ENCODE measurements at regions not wholly inside any gene's neighbourhood (a gene's known extent, or its start where the extent isn't known, plus 50 kb on each side); places are given as distances from the start of the nearest gene placed in this dataset.

- Histone ChIP-seq H2BK120ac (ENCODE audit: low read depth, low read length) (no peak overlapping the region), H3K27me3 (ENCODE audit: control insufficient read depth in 1 of 2, insufficient read depth in 1 of 2, low read length in 2 of 2) (no peaks in the 10 kb centered on the region), H3K79me1 (replicated peaks; ENCODE audit: low read length, poor library complexity, severe bottlenecking) (no peaks in the 10 kb centered on the region), H2BK15ac (ENCODE audit: low read depth, poor library complexity, severe bottlenecking) (no peak overlapping the region), H3K4me3 (ENCODE audit: insufficient read depth in 1 of 2, low read depth in 1 of 2, low read length in 2 of 2) (no peak overlapping the region), H4K8ac (ENCODE audit: low read length) (no peak overlapping the region), H3K36me3 (ENCODE audit: control insufficient read depth in 1 of 2, insufficient read depth in 2 of 2, low read depth in 1 of 2, low read length in 2 of 2) (no peaks in the 10 kb centered on the region), H3K18ac (ENCODE audit: low read depth in 1 of 2, low read length in 2 of 2) (no peak overlapping the region), H3K14ac (ENCODE audit: low read length in 2 of 2) (no peak overlapping the region), H2AK5ac (ENCODE audit: low read length, severe bottlenecking) (no peak overlapping the region), H2AFZ (ENCODE audit: low read depth, low read length) (no peak overlapping the region), H3K23ac (ENCODE audit: low read length in 2 of 2) (no peak overlapping the region), H2BK12ac (ENCODE audit: low read length in 2 of 2) (no peak overlapping the region), H2BK5ac (ENCODE audit: low read depth, low read length, poor library complexity, severe bottlenecking) (no peak overlapping the region), H4K91ac (ENCODE audit: low read length) (no peak overlapping the region), H3K9me3 (ENCODE audit: control insufficient read depth, low read length) (no peaks in the 10 kb centered on the region), H3K4me2 (ENCODE audit: low read length, poor library complexity, severe bottlenecking) (no peak overlapping the region), H3K4ac (ENCODE audit: low read depth in 1 of 2, low read length in 2 of 2) (no peak overlapping the region), H3K4me1 (ENCODE audit: control insufficient read depth, insufficient read depth, low read depth, low read length) (no peaks in the 10 kb centered on the region), H3K9ac (ENCODE audit: low read length) (no peak overlapping the region), H3K27ac (ENCODE audit: low read length, poor library complexity, severe bottlenecking) (no peak overlapping the region)
- no peak for DNase-seq
- WGBS = no CpG with 5 or more reads among the region's 2 CpGs
Measured at GRCh38 chr18:72235422-72235821, 308.7 kb downstream of the CBLN2 start.

- Histone ChIP-seq H4K8ac (ENCODE audit: low read length) (no peak overlapping the region), H3K18ac (ENCODE audit: low read depth in 1 of 2, low read length in 2 of 2) (no peak overlapping the region), H3K4me2 (ENCODE audit: low read length, poor library complexity, severe bottlenecking) (no peak overlapping the region), H2BK120ac (ENCODE audit: low read depth, low read length) (no peak overlapping the region), H2AFZ (ENCODE audit: low read depth, low read length) (no peak overlapping the region), H4K91ac (ENCODE audit: low read length) (no peak overlapping the region), H3K4me1 (ENCODE audit: control insufficient read depth, insufficient read depth, low read depth, low read length) (no peaks in the 10 kb centered on the region), H2AK5ac (ENCODE audit: low read length, severe bottlenecking) (no peak overlapping the region), H3K27ac (ENCODE audit: low read length, poor library complexity, severe bottlenecking) (no peak overlapping the region), H3K23ac (ENCODE audit: low read length in 2 of 2) (no peak overlapping the region), H3K9ac (ENCODE audit: low read length) (no peak overlapping the region), H3K79me1 (replicated peaks; ENCODE audit: low read length, poor library complexity, severe bottlenecking) (no peaks in the 10 kb centered on the region), H3K9me3 (ENCODE audit: control insufficient read depth, low read length) (peaks cover 3% of the 10 kb centered on the region), H3K4me3 (ENCODE audit: insufficient read depth in 1 of 2, low read depth in 1 of 2, low read length in 2 of 2) (no peak overlapping the region), H2BK12ac (ENCODE audit: low read length in 2 of 2) (no peak overlapping the region), H2BK15ac (ENCODE audit: low read depth, poor library complexity, severe bottlenecking) (no peak overlapping the region), H3K14ac (ENCODE audit: low read length in 2 of 2) (no peak overlapping the region), H3K36me3 (ENCODE audit: control insufficient read depth in 1 of 2, insufficient read depth in 2 of 2, low read depth in 1 of 2, low read length in 2 of 2) (no peaks in the 10 kb centered on the region), H3K4ac (ENCODE audit: low read depth in 1 of 2, low read length in 2 of 2) (no peak overlapping the region), H2BK5ac (ENCODE audit: low read depth, low read length, poor library complexity, severe bottlenecking) (no peak overlapping the region), H3K27me3 (ENCODE audit: control insufficient read depth in 1 of 2, insufficient read depth in 1 of 2, low read length in 2 of 2) (no peaks in the 10 kb centered on the region)
- no peak for DNase-seq
- WGBS = 62% methylated on average over 4 of the region's 4 CpGs
Measured at GRCh38 chr18:72233106-72233505, 311.0 kb downstream of the CBLN2 start.

GRCh38 chr18:72232644-72233043 is 311.5 kb downstream of the CBLN2 start:
- no peak overlapping the region for H2BK5ac ChIP-seq (ENCODE audit: low read depth, low read length, poor library complexity, severe bottlenecking)
- H3K18ac ChIP-seq (ENCODE audit: low read depth in 1 of 2, low read length in 2 of 2) = no peak overlapping the region
- no peak overlapping the region for H3K9ac ChIP-seq (ENCODE audit: low read length)
- no peaks in the 10 kb centered on the region for H3K79me1 ChIP-seq (replicated peaks; ENCODE audit: low read length, poor library complexity, severe bottlenecking)
- no peak overlapping the region for H4K8ac ChIP-seq (ENCODE audit: low read length)
- H3K4me3 ChIP-seq (ENCODE audit: insufficient read depth in 1 of 2, low read depth in 1 of 2, low read length in 2 of 2) = no peak overlapping the region
- H2BK120ac ChIP-seq (ENCODE audit: low read depth, low read length) = no peak overlapping the region
- H3K4me2 ChIP-seq (ENCODE audit: low read length, poor library complexity, severe bottlenecking) = no peak overlapping the region
- WGBS = 61% methylated on average over 2 of the region's 3 CpGs
- H2BK12ac ChIP-seq (ENCODE audit: low read length in 2 of 2) = no peak overlapping the region
- no peak overlapping the region for H2AK5ac ChIP-seq (ENCODE audit: low read length, severe bottlenecking)
- DNase-seq = no peak
- no peaks in the 10 kb centered on the region for H3K4me1 ChIP-seq (ENCODE audit: control insufficient read depth, insufficient read depth, low read depth, low read length)
- H3K36me3 ChIP-seq (ENCODE audit: control insufficient read depth in 1 of 2, insufficient read depth in 2 of 2, low read depth in 1 of 2, low read length in 2 of 2) = no peaks in the 10 kb centered on the region
- no peak overlapping the region for H2BK15ac ChIP-seq (ENCODE audit: low read depth, poor library complexity, severe bottlenecking)
- peaks cover 3% of the 10 kb centered on the region for H3K9me3 ChIP-seq (ENCODE audit: control insufficient read depth, low read length)
- no peak overlapping the region for H3K27ac ChIP-seq (ENCODE audit: low read length, poor library complexity, severe bottlenecking)
- no peak overlapping the region for H3K14ac ChIP-seq (ENCODE audit: low read length in 2 of 2)
- H3K4ac ChIP-seq (ENCODE audit: low read depth in 1 of 2, low read length in 2 of 2) = no peak overlapping the region
- no peaks in the 10 kb centered on the region for H3K27me3 ChIP-seq (ENCODE audit: control insufficient read depth in 1 of 2, insufficient read depth in 1 of 2, low read length in 2 of 2)
- H4K91ac ChIP-seq (ENCODE audit: low read length) = no peak overlapping the region
- H3K23ac ChIP-seq (ENCODE audit: low read length in 2 of 2) = no peak overlapping the region
- H2AFZ ChIP-seq (ENCODE audit: low read depth, low read length) = no peak overlapping the region

- no peak overlapping the region for H4K8ac ChIP-seq (ENCODE audit: low read length)
Measured at GRCh38 chr18:72225958-72226357, 318.2 kb downstream of the CBLN2 start.

More at GRCh38 chr18:72225958-72226357, 318.2 kb downstream of the CBLN2 start:
- Histone ChIP-seq H3K36me3 (ENCODE audit: control insufficient read depth in 1 of 2, insufficient read depth in 2 of 2, low read depth in 1 of 2, low read length in 2 of 2) (no peaks in the 10 kb centered on the region), H3K18ac (ENCODE audit: low read depth in 1 of 2, low read length in 2 of 2) (no peak overlapping the region), H3K14ac (ENCODE audit: low read length in 2 of 2) (no peak overlapping the region), H3K27ac (ENCODE audit: low read length, poor library complexity, severe bottlenecking) (no peak overlapping the region), H2BK120ac (ENCODE audit: low read depth, low read length) (no peak overlapping the region), H2BK12ac (ENCODE audit: low read length in 2 of 2) (no peak overlapping the region), H3K4me3 (ENCODE audit: insufficient read depth in 1 of 2, low read depth in 1 of 2, low read length in 2 of 2) (no peak overlapping the region), H3K9ac (ENCODE audit: low read length) (no peak overlapping the region), H3K4me1 (ENCODE audit: control insufficient read depth, insufficient read depth, low read depth, low read length) (no peaks in the 10 kb centered on the region), H2BK15ac (ENCODE audit: low read depth, poor library complexity, severe bottlenecking) (no peak overlapping the region), H3K9me3 (ENCODE audit: control insufficient read depth, low read length) (peaks cover 8% of the 10 kb centered on the region), H3K23ac (ENCODE audit: low read length in 2 of 2) (no peak overlapping the region), H3K4ac (ENCODE audit: low read depth in 1 of 2, low read length in 2 of 2) (no peak overlapping the region), H3K79me1 (replicated peaks; ENCODE audit: low read length, poor library complexity, severe bottlenecking) (no peaks in the 10 kb centered on the region), H2AFZ (ENCODE audit: low read depth, low read length) (no peak overlapping the region), H4K91ac (ENCODE audit: low read length) (no peak overlapping the region), H3K4me2 (ENCODE audit: low read length, poor library complexity, severe bottlenecking) (no peak overlapping the region), H2BK5ac (ENCODE audit: low read depth, low read length, poor library complexity, severe bottlenecking) (no peak overlapping the region), H2AK5ac (ENCODE audit: low read length, severe bottlenecking) (no peak overlapping the region), H3K27me3 (ENCODE audit: control insufficient read depth in 1 of 2, insufficient read depth in 1 of 2, low read length in 2 of 2) (no peaks in the 10 kb centered on the region)
- DNase-seq = no peak
- WGBS = 65% methylated on average over 4 of the region's 4 CpGs

Data from mesenchymal stem cell (in vitro differentiated cells and primary cell).